Epidermal melanocyte (primary cell): ENCODE measurements at regions not wholly inside any gene's neighbourhood (a gene's known extent, or its start where the extent isn't known, plus 50 kb on each side); places are given as distances from the start of the nearest gene placed in this dataset.
A peak's percentile ranks its signal among the peaks of the same experiment; 100 is the strongest.

ENCODE experiments used
- DNase-seq: peaks from one replicate; pipeline ENCODE4 v3.0.0; 2011; ENCODE audit warnings: low spot score; ENCODE audit not compliant: insufficient read length

GRCh38 chr13:107216046-107216755 lies 648.3 kb upstream of the ARGLU1 start:
- DNase-seq, result no peak

GRCh38 chr13:107211073-107211472 lies 643.1 kb upstream of the ARGLU1 start:
- peak; percentile 25 for DNase-seq

GRCh38 chr13:107210723-107211030 lies 642.7 kb upstream of the ARGLU1 start:
- no peak for DNase-seq

GRCh38 chr13:107209824-107210722 lies 642.1 kb upstream of the ARGLU1 start:
- DNase-seq, result no peak

GRCh38 chr13:107208889-107209288 lies 641.0 kb upstream of the ARGLU1 start:
- DNase-seq, result no peak

- DNase-seq, result peak; percentile 29
These were observed 637.6 kb upstream of the ARGLU1 start for GRCh38 chr13:107205318-107206104.

GRCh38 chr13:107203146-107203847 lies 635.4 kb upstream of the ARGLU1 start:
- DNase-seq, result no peak

GRCh38 chr13:107202371-107203023 lies 634.6 kb upstream of the ARGLU1 start:
- DNase-seq, result no peak

- no peak for DNase-seq
These were observed 632.6 kb upstream of the ARGLU1 start for GRCh38 chr13:107200491-107200890.

- no peak for DNase-seq
These were observed 624.4 kb upstream of the ARGLU1 start for GRCh38 chr13:107192289-107192688.

GRCh38 chr13:107190065-107190464 lies 622.1 kb upstream of the ARGLU1 start:
- no peak for DNase-seq

- DNase-seq, result no peak
These were observed 618.0 kb upstream of the ARGLU1 start for GRCh38 chr13:107185889-107186288.

- DNase-seq, result no peak
These were observed 602.5 kb upstream of the ARGLU1 start for GRCh38 chr13:107170270-107170931.

GRCh38 chr13:107157271-107157670 lies 589.3 kb upstream of the ARGLU1 start:
- no peak for DNase-seq

- no peak for DNase-seq
These were observed 576.5 kb upstream of the ARGLU1 start for GRCh38 chr13:107144432-107144831.

- DNase-seq, result no peak
These were observed 573.8 kb upstream of the ARGLU1 start for GRCh38 chr13:107141767-107142166.

GRCh38 chr13:107139006-107139405 lies 571.1 kb upstream of the ARGLU1 start:
- no peak for DNase-seq

- no peak for DNase-seq
These were observed 570.5 kb upstream of the ARGLU1 start for GRCh38 chr13:107138486-107138885.

GRCh38 chr13:107133950-107134349 lies 566.0 kb upstream of the ARGLU1 start:
- DNase-seq, result no peak

- DNase-seq, result no peak
These were observed 562.6 kb upstream of the ARGLU1 start for GRCh38 chr13:107130566-107130965.
